ENCODE measurements at regions not wholly inside any gene's neighbourhood (a gene's known extent, or its start where the extent isn't known, plus 50 kb on each side); places are given as distances from the start of the nearest gene placed in this dataset.

DNA sequence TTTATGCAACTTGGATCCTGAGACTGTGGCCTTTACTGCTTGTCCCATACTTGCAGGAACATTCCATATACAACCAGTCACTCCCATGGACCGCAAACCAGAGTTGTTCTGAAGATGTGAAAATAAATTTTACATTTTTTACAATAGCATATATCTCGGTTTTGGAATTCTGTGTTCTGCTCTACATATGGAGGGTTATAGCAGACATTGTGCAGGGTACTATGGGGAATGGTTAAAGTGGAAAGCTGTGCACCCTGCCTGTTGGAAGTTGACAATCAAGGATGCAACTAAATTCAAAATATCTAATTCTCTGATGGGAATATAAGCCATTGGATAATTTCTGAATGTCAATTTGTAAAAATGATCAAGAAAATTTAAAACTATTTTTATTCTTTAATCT is 603.3 kb downstream of the RAB28 start:
- DNase-seq (ENCODE audit: low read depth in 4 of 4, low spot score in 1 of 4): no peak

DNA sequence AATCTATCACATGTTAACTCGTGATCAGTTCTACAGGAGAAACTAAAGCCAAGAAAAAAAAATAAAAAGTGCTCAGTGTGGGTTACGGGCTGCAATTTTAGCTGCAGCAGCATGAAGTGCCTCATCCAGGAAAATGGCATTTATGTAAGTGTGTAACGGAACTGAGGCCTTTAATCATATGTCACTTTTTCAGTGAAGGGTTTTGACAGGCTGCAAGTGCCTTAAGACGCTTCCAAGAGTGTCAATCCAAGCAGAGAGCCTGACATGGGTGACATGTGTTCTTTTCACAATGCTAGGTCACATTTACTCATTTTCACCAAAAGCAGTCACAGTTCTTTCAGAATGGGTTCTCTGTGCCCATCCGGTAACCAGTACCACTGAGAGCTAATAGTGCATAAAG is 604.6 kb downstream of the RAB28 start:
- DNase-seq (ENCODE audit: low read depth in 4 of 4, low spot score in 1 of 4): no peak

DNA sequence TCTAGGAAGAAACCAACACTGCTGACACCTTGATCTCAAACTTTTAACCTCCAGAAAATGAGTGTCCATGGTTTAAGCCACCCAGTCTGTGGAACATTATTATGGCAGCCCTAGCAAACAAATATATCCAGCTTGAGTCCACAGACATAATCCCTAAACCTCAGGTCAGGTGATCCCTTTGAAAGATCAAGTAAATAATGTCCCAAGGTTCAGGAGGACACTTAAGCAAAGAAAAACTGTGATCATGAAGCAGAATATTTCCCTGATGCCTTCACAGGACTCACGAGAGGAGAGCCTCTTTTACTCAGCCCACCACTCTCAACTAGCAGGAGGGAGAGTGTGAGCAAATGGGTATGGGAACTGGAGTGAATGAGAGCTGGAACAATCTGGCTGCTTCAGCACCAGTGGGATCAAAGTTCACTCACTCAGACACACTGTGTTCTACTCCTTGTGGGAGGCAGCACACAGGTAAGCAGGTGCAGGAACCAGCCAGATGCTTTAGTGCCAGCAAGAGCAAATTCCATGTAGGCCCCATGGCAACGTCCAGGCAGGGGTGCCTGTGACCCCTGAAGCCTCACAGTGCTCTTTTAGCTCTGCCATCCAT is 608.4 kb downstream of the RAB28 start:
- no peak for DNase-seq (ENCODE audit: low read depth in 4 of 4, low spot score in 1 of 4)

DNA sequence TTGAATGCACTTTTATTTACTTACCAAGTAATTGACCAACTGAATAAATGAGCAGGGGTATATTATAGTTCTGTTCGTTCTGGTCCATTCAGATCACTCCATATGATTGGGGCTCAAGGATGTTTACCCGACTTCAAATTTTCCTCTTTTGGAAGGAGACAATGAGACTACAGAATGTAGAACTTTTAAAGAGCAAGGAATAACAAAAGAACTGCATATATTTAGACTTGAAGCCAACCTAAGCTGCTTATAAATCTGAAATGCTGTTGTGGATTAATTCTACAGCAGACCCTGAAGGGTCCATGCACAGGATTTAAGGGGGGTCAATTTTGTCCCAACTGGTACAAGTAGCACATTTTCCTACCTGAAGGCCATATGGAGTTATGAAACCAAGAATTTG is 610.8 kb downstream of the RAB28 start:
- no peak for DNase-seq (ENCODE audit: low read depth in 4 of 4, low spot score in 1 of 4)

DNA sequence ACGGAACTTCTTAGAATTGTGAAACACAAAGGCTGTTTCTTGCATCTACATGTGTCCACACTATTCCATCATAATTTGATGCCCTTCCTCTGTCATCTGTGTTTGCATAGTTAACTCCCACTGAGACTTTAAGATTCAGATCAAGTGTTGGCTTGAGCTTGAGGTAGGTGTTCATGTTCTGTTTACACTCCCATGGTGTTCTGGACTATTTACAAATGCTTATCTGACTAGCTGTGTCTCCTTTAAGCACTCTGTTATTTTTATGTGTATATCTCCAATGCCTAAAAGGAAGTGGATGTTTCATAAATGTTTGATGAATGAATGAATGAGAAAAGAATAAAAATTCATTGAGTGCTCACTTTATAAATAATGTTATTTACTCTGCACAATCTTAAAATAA is 622.7 kb downstream of the RAB28 start:
- no peak for DNase-seq (ENCODE audit: low read depth in 4 of 4, low spot score in 1 of 4)

DNA sequence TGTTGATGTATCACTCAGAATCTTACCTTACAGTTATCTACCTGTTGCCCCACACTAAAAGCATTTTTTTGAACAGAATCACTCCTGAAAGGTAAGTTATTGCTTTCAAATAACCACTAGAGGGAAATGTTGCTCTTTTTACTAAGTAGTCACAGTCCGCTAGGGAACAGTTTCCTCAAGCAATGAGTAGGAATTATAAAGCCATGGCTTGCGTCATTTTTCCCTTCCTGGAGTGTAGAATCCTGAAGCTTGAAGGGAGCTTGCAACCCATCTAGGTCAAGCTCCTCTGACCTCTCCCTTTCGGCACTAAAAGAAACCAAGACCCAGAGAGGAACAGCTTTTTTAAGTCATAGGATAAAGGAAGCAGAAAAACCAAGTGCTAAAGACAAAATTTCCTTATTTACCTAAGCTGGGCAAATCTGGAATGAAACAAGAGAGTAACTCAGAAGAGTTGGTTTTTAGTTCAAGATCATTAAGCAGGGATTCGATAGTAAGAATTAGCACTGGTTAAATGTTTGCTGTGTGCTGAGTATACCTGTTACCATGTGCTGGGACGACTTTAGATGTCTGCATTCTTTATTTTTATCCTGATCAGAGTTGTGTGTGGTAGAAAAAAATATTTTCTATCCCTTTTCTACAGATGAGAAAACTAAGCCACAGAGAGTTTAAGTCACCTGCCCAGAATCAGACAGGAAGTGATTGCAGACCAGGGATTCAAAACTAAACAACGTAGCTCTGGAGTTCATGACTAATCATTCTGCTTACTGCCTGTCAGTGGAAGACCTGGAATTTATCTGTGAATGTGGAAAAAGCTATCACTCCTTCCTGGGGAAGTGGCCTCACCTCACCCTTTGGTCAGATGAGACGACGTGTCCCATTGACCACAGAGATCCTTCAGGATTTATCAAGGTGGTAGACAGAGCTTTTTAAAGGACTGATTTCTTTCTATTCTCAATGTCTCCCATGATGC is 631.5 kb downstream of the RAB28 start:
- no peak for DNase-seq (ENCODE audit: low read depth in 4 of 4, low spot score in 1 of 4)

DNA sequence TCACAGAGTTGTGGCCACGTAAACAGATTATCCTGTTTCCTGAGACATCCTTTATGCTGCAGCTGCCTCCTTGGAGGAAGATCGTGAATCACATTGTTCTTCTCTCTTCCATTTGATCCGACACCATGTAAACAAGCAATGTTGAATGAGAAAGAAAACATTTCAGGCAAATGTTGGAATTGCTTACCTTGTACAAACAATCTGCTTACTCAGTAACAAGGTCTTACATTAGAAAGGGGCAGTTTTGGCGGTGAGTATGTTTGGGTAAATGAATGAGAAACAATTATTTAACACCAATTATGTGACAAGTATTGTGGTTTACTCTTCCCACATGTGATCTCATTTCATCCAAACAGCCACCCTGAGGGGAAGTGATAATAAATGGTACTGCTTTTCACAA is 637.8 kb downstream of the RAB28 start:
- DNase-seq (ENCODE audit: low read depth in 4 of 4, low spot score in 1 of 4): no peak

DNA sequence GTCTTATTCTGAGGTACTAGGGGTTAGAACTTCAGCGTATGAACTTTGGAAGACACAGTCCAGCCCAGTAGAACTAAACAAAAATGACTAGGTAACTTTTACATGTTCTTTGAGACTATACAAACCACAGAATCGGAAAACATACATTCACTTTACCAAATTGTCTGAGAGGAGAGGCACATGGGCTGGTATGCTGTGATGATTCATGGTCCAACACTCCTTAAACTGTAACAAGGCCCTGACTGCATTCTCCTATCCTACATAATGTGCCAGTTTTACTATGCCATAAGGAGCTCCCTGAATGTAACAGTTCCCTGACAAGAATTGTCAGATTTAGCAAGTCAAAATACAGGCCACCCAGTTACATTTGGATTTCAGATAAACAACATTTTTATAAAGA is 640.0 kb downstream of the RAB28 start:
- DNase-seq (ENCODE audit: low read depth in 4 of 4, low spot score in 1 of 4): no peak

DNA sequence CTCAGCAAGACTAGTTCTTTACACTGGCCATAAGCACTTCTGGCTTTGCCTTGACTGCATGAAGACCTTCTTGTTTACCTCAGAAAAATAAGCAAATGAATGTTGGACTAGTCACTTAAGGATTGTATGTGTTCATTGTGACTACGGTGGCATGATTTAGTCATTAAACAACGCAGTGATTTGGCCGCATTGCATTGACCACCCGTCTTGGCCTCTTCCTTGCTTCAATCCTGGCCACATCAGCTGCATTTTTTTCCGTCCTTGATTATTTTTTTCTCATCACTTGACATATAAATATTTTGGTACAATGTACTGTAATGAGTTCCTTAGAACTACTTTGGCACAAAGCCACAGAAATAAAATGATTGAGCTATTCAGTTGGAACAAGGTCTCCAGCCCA is 656.2 kb downstream of the RAB28 start:
- no peak for DNase-seq (ENCODE audit: low read depth in 4 of 4, low spot score in 1 of 4)

DNA sequence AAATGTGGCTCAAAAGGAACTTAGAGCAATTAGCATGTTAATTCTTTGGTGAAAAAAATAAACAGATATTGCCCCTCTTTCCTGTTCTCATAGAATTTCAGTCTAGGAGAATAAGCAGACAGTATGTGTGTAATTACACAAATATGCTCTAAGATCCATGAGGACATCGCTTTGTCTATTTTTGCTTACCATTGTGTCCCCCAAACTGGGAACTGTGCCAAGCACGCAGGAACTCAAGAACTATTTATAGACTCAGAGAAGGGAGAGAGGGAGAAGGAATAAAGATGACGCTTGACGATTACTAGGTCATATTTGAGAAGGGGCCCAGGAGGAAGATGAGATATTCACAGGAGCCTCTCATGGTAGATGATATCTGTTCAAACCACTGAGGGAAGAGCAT is 692.6 kb downstream of the RAB28 start:
- no peak for DNase-seq (ENCODE audit: low read depth in 4 of 4, low spot score in 1 of 4)

DNA sequence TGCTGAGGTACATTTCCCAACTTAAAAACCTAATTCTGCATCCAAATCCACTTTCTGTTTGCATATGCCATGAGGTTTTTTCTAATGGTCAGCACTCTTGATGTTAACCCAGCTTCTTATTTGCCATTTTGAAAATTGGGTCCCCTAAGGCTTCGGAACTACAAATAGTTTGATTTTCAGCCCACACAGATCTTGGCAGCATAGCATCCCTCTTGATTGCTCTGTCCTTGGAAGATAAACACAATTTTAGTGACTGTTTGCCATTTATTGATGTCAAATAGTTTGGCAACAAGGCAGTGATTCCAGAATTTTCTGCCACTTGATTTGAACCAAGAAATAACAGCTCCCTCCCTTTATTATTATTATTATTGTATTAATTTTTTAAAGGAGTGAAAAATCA is 696.9 kb downstream of the RAB28 start:
- no peak for DNase-seq (ENCODE audit: low read depth in 4 of 4, low spot score in 1 of 4)

DNA sequence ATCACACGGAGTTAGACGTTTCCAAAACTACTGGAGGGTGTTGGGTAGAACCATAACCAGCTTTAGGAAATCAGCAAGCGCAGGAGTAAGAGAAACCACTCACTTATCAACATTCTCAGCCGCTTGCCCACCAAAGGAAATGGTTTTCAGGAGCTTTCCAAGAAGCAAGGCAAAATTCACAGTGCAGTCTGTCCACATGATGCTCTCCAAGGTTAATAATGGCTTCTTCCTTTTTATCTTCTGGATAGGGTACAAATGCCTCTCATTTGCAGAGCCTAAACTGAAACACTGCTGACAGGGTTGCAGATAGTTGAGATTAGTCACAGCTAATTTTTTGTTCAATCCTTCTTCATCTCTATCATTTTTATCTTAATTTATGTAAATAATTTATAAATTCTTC is 705.4 kb downstream of the RAB28 start:
- DNase-seq (ENCODE audit: low read depth in 4 of 4, low spot score in 1 of 4): no peak

DNA sequence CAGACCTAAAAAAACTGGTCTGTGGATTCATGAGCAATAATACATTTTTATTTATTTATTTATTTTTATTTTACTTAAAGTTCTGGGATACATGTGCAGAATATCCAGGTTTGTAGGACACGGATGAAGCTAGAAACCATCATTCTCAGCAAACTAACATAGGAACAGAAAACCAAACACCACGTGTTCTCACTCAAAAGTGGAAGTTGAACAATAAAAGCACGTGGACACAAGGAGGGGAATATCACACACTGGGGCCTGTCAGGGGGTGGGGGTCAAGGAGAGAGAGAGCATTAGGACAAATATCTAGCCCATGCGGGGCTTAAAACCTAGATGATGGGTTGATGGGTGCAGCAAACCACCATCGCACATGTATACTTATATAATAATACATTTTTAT is 705.9 kb downstream of the RAB28 start:
- DNase-seq (ENCODE audit: low read depth in 4 of 4, low spot score in 1 of 4): no peak

DNA sequence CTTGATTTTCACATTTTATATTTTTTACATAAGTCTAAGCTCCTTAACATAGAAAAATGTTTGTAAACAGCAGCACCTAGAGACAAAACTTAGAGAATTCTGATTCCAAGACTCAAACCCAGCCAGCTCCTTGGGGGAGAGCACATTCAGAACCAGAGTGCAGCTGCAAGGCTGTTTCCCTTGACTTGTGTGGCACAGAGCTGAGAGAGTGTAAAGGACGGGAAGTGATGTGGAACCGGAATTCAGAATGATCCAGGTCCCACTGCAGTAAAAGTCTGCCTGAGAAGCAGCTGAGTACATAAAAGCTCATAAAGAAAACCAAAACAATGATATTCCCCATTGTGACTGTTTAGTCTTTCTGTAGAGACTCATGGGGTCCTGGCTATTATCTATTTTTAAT is 713.8 kb downstream of the RAB28 start:
- no peak for DNase-seq (ENCODE audit: low read depth in 4 of 4, low spot score in 1 of 4)

DNA sequence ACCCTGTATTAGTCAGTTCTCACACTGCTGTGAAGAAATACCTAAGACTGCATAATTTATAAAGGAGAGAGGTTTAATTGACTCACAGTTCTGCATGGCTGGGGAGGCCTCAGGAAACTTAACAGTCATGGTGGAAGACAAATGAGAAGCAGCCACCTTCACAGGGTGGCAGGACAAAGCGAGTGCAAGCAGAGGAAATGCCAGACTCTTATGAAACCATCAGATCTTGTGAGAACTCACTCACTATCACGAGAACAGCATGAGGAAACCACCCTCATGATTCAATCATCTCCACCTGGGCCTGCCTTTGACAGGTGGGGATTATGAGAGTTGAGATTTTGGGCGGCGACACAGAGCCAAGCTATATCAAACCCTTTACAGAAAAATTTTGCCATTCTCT is 722.4 kb downstream of the RAB28 start:
- no peak for DNase-seq (ENCODE audit: low read depth in 4 of 4, low spot score in 1 of 4)

DNA sequence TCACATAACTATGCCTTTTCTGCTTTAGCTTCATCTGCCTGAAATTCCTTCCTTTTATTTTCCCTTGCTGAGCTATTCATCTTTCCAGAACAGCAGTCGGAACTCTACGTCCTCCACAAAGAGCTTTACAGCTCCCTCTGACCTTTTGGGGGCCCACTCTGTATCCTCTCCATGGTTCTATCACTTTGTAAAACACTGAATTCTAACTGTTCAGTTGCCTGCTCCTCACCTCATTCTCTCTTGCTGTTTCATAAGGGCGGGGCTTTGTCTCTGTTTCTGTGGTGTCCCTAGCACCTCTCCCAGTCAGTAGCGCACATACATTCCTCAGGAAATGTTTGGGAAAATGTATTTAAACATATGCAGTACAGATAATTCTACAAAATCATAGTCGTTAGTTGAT is 737.0 kb downstream of the RAB28 start:
- DNase-seq (ENCODE audit: low read depth in 4 of 4, low spot score in 1 of 4): no peak

DNA sequence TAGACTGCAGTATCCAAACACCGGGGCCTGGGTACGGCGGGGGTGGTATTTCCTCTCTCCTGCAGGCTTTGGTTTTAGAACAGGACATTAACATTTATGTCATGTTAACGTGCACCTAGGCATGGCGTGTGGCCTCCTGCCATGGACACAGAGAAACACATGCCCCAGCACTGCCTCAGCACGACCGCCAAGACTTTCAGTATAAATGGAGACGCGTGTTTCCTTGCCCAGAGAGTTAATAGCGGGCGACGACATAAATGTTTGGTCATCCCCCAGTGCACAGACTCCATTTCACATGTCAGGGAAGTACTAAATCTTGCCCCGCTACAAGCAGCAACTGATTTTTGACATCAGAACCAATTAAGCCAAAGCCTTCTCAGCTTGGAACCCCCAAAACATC is 737.9 kb downstream of the RAB28 start:
- DNase-seq (ENCODE audit: low read depth in 4 of 4, low spot score in 1 of 4): no peak

DNA sequence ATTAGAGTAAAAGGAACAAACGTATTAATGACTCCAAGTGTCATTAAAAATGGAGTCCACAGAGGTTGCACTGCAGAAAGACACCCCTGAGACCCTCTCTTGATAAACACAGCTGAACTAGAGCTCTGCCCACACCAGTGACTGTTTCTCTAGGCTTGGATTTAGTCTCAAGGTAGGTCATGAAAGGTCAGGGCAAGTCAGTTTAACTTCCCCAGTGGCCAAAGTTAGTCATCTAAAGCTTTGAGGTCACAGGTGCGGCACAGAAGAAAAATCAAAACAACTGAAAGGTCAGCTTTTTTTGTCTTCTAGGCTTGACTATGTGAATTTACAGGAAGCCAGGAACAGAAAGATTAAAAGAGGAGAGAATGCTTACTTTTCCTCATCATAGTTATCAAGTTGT is 749.6 kb downstream of the RAB28 start:
- DNase-seq (ENCODE audit: low read depth in 4 of 4, low spot score in 1 of 4): no peak

DNA sequence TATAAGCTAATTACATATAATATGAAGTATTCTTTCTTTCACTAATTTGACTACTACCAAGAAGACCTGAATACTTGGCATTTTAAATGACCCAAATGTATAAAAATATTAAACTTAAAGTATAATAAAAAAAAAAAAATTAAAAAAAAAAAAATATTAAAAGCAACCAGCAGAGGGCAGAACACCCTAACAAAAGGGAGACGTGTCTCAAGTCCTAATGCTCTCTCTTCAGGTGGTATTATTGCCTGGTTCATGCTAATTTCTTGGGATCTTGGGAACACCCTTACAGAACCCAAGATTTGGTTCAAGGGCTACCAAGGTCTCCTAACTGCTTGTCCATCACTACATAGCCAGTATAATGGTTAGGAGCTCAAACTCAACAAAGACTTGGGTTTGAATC is 754.8 kb downstream of the RAB28 start:
- DNase-seq (ENCODE audit: low read depth in 4 of 4, low spot score in 1 of 4): no peak

DNA sequence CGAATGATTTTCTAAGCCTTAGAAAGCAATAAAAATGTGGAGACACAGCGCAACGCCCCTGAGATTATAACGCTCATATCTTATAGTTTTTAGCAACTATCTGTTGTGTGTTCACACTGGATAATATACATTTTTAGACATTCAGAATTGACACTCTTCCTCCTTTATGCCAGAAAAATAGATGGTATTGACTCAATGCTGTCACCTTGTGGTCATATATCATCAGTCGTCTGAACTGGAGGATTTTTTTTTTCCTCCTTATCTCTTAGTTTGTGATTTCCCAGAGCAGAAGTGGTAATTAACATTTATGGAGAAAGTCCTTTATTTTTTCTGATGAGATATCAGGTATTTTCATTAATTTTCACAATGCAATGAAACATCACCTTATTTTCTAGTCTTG is 759.6 kb downstream of the RAB28 start:
- no peak for DNase-seq (ENCODE audit: low read depth in 4 of 4, low spot score in 1 of 4)

DNA sequence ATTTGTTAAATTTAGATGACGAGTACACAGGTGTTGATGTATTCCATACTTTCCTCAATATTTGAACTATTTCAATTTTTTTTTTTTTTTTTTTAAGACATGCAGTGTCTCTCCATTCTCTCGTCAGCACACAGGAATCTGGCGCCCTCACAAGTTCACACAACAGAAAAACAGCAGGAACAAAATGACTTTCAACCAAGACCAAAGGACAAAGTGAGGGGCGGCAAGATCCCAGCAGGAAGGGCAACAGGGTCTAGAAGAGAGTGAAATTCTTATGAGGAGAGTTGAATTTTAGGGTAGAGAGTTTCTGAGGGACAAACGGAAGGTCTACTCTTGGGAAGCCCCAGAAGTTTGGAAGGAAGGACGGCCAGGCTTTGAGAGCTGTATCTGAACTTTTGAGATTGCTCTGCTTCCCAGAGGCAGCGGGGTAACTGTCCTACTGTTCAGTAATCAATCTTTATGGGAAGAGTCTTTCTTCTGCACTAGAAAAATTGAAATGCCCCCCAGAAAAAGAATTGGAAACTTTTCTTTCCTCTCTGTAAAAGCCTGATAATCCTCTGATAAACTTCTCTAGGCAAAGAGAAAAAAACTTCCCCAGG is 760.2 kb downstream of the RAB28 start:
- no peak for DNase-seq (ENCODE audit: low read depth in 4 of 4, low spot score in 1 of 4)

DNA sequence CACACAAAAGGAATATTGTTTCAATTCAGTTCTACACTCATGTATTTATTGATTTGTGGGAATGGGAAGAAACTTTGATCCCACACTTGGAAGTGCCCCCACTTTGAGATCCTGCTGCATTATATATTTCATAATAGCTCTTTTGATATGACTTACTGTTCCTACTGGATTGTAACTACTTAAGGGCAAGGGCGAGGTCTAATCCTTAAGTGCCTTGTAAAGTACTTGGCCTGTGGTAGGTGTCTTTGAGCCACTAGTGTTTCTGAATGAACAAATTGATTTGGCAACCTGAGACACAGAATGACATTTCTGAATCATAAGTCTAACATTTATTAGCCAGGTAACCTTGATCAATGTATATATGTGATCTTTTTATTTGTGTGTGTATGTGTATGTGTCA is 767.2 kb downstream of the RAB28 start:
- no peak for DNase-seq (ENCODE audit: low read depth in 4 of 4, low spot score in 1 of 4)
